Eye (tissue), 1 donor: ENCODE measurements at regions not wholly inside any gene's neighbourhood (a gene's known extent, or its start where the extent isn't known, plus 50 kb on each side); places are given as distances from the start of the nearest gene placed in this dataset.

Experiments
- DNase-seq: peaks from one replicate; pipeline ENCODE4 v3.0.0-alpha.2; 2015

GRCh38 chr2:239864247-239865058 is 160.7 kb downstream of the NDUFA10 start:
- no peak for DNase-seq

DNA sequence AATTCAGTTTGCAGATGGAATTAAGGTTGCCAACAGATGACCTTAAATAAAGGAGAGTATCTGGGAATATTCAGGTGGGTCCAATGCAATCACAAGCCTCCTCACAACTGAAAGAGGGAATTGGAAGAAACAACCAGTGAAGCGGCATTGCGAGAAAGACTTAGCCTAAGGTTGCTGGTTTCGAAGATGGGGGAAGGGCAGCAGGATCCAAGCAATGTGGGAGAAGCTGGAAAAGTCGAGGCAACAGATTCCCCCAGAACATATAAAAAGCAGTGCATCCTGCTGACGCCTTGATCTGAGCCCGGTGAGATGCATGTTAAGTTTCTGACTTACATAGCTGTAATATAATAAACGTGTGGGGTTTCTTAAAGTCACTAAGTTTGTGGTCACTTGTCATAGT is 162.5 kb downstream of the NDUFA10 start:
- DNase-seq = no peak

GRCh38 chr2:239858179-239858578 is 167.0 kb downstream of the NDUFA10 start:
- DNase-seq = peak; percentile 92

DNA sequence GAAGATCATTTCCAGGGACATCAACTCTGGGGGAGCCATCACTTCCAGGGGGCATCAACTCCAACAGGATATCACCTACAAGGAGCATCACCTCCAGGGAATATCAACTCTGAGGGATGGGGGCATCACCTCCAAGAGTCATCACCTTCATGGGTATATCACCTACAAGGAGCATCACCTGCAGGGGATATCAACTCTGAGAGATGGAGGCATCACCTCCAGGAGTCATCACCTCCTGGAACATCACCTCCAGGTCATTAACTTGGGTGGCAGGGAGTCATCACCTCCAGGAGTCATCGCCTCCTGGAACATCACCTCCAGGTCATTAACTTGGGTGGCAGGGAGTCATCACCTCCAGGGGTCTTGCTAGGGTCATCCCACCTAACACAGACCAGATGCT is 167.6 kb downstream of the NDUFA10 start:
- no peak for DNase-seq

- no peak for DNase-seq
Measured at GRCh38 chr2:239856620-239857285, 168.4 kb downstream of the NDUFA10 start.

GRCh38 chr2:239855863-239856587 is 169.1 kb downstream of the NDUFA10 start:
- no peak for DNase-seq

GRCh38 chr2:239854596-239854995 is 170.5 kb downstream of the NDUFA10 start:
- DNase-seq = no peak

DNA sequence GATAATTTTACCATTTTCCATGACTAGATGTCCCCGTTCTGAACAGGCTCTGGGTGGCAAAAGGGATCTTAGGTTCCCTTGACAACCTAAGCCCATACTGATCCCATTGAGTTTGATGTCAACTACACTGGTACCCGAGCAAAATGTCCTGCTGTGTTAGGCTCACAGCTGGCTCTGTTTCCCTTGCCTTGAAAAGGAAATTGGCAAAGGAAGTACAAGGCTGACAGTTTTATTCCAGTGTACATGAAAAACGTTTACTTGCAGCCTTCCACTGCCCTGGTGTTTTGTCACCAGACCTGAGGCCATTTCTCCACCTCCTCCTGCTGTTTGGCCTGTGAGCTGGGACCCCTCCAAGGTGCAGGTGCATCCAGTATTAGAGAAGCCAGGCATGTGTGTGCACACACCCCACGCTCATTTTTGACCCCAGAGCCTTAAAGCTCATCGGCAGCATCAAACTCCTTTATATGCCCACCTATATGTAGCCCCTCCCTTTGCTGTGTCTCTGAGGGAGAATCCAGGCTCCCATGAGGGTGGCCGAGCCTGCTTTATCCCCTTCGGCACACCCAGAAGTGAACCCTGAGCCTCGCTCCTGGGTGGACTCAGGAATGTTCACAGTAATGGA is 171.3 kb downstream of the NDUFA10 start:
- DNase-seq = no peak

DNA sequence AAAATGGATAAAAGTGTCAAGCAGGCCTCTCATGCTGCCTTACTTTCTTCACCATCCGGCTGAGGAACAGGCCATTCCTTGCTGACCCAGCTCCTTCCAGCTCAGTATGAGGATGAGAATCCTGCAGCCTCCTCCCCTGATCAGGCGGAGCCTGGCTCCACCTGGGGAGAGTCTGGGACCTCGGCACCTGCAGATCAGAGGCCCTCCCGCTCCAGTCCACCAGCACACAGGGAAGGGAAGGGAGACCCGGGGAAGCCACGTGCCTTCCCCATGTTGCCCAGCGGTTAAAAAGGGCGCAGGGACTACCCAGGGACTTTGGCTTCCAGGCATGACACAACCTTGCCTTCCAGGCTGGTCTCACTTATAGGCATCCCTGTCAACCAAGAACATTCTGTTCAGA is 172.0 kb downstream of the NDUFA10 start:
- no peak for DNase-seq

DNA sequence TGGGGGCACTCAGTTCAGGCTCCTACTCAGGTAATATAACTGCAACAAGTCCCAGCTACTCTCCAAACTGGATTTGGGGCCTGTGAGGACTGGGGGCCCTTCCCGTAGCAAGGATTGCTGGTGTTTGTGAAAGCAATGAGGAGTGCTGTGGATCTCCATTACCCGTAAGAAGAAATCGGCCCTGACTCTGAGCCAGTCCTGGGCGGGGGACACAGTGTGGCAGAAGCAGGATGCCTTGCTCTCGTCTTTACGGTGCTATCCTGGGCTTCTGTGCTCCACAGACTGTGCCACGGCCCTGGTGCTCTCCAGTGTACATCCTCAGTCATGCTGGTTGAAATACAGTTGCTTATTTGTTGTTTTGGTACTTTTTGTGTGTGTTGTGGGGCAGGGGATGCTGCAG is 172.9 kb downstream of the NDUFA10 start:
- DNase-seq = no peak

GRCh38 chr2:239846789-239847676 is 178.1 kb downstream of the NDUFA10 start:
- DNase-seq = no peak

- DNase-seq = no peak
Measured at GRCh38 chr2:239845968-239846367, 179.2 kb downstream of the NDUFA10 start.

DNA sequence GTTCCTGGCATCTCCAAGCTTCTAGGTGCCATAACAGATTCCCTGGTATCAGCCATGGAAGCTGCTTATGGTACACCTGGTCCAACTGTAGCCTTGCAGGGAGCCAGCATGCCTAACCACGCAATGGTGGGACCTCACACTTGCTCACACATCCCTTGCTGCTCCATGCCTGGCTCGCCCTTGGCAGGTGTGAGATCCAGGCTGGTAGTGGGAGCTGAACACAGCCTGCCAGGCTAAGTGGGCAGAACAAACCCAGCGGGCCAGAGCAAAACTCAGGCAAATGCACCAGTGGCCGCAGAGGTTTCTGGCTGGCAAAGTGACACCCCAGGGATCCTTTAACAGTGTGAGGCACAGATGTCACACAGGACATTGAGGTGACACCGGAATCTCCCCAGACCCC is 185.8 kb downstream of the NDUFA10 start:
- DNase-seq = no peak

DNA sequence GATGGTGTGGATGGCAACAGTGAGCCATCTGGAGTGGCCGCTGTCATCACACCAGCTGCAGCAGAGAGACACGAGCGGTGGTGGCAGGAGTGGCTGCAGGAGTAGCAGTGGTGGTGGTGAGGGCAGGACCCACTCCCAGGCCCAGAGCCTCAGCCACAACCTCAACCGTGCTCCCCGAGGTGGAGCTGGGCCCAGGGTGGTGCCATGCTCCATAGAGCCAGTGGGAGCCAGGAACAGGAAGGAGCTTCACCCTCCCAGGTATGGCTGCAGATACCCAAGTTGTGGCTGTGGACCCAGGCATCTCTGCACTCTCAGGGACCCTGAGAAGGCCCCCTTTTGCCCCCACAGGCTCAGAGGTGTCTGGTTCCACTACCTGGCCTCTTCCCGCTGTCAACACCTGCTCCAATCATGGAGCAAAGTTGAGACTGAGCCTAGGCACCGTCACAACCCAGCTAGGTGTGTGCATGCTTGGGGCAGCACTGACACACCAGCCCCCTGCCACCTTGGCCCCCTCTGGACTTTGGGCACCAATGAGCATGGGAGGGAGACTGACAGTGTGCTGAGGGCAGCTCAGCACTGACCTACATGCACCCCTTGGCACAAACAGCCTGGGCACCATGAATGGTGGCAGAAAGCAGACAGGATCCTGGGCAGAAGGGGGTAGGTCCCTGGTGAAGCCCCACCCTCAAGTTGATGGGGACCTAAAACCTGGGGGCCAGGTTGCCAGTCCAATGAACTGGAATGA is 188.9 kb downstream of the NDUFA10 start:
- DNase-seq = no peak

- DNase-seq = no peak
Measured at GRCh38 chr2:239835056-239835455, 190.1 kb downstream of the NDUFA10 start.

DNA sequence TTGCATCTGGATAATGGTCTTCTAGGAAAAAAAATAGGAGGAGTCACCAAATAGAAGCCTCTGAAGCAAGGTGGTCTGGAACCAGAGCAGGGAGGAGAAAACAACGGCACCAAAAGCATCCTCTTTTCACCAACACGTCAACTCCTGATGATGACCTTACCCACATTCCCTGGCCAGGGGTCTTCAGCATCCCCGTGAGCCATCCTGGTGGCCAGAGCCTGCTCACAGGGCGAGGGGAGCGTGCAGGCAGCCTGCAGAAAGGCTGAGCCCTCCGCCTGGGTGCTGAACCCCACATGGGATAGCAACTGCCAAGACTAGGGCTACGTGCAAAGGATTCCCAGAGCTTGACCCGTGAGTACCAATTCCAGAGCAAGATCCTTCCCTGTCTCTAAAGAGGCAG is 191.0 kb downstream of the NDUFA10 start:
- no peak for DNase-seq

GRCh38 chr2:239833269-239834109 is 191.7 kb downstream of the NDUFA10 start:
- no peak for DNase-seq

- DNase-seq = no peak
Measured at GRCh38 chr2:239832490-239833268, 192.5 kb downstream of the NDUFA10 start.

GRCh38 chr2:239831861-239832489 is 193.2 kb downstream of the NDUFA10 start:
- peak; percentile 49 for DNase-seq
